ENCODE measurements at regions not wholly inside any gene's neighbourhood (a gene's known extent, or its start where the extent isn't known, plus 50 kb on each side); places are given as distances from the start of the nearest gene placed in this dataset.

DNA sequence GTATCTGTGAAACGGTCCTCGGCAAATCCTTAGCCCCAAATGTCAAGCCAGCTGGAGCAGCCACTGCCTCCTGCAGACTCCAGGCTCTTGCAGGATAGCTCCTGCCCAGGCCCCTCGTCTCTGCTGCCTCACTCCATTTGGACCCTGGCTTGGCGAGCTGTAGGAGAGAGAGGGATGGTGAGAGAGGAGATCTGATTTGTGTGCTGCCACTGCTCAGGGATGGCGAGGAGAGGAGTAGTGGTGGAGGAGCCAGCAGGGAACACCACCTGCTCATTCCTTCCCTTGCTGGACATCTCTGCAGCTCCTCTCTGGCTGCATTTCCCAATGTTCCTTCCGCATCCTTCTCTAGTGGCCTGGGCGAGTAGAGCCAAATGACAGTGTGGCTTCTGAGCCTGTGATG, 109.1 kb upstream of the NCK2 start:
- no peak overlapping the region for H3K4me3 ChIP-seq (ENCODE audit: low read depth, low read length)
- TF ChIP-seq, protein P1, sequence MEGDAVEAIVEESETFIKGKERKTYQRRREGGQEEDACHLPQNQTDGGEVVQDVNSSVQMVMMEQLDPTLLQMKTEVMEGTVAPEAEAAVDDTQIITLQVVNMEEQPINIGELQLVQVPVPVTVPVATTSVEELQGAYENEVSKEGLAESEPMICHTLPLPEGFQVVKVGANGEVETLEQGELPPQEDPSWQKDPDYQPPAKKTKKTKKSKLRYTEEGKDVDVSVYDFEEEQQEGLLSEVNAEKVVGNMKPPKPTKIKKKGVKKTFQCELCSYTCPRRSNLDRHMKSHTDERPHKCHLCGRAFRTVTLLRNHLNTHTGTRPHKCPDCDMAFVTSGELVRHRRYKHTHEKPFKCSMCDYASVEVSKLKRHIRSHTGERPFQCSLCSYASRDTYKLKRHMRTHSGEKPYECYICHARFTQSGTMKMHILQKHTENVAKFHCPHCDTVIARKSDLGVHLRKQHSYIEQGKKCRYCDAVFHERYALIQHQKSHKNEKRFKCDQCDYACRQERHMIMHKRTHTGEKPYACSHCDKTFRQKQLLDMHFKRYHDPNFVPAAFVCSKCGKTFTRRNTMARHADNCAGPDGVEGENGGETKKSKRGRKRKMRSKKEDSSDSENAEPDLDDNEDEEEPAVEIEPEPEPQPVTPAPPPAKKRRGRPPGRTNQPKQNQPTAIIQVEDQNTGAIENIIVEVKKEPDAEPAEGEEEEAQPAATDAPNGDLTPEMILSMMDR (IDR thresholded peaks at IDR 0.05; ENCODE audit: insufficient read depth, low read depth, low read length): no peak
- DNase-seq (ENCODE audit: low read depth): no peak

- DNase-seq (ENCODE audit: low read depth): no peak
- H3K4me3 ChIP-seq (ENCODE audit: low read depth, low read length): no peak overlapping the region
- TF ChIP-seq, protein P1 (IDR thresholded peaks at IDR 0.05; ENCODE audit: insufficient read depth, low read depth, low read length): no peak
Measured at GRCh38 chr2:105634198-105634597, 110.5 kb upstream of the NCK2 start.

GRCh38 chr2:105631922-105632321, 112.8 kb upstream of the NCK2 start:
- H3K4me3 ChIP-seq (ENCODE audit: low read depth, low read length): no peak overlapping the region
- DNase-seq (ENCODE audit: low read depth): no peak
- TF ChIP-seq, protein P1 (IDR thresholded peaks at IDR 0.05; ENCODE audit: insufficient read depth, low read depth, low read length): no peak

GRCh38 chr2:105631011-105631410, 113.7 kb upstream of the NCK2 start:
- no peak for DNase-seq (ENCODE audit: low read depth)
- no peak overlapping the region for H3K4me3 ChIP-seq (ENCODE audit: low read depth, low read length)
- TF ChIP-seq, protein P1 (IDR thresholded peaks at IDR 0.05; ENCODE audit: insufficient read depth, low read depth, low read length): no peak

- TF ChIP-seq, protein P1 (IDR thresholded peaks at IDR 0.05; ENCODE audit: insufficient read depth, low read depth, low read length): no peak
Measured at GRCh38 chr2:105629634-105630033, 115.1 kb upstream of the NCK2 start.

DNA sequence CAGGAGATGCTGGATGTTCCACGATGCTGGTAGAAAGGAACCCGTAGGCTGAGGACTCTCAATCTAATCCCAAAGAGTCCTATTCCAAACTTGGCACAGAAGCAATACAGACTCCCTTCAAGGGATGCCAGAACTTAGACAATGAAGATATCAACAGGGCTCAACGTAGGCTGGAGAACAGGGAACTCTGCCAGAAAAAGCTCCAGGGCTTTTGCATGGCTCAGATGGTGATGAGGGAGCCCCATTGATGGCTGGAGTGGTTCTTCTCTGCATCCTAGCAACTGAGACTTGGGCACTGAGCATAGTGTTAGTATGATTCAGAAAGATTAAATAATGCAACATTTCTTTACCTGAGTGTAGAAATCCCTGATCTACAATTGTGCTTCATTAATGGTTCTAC, 117.2 kb upstream of the NCK2 start:
- H3K4me3 ChIP-seq (ENCODE audit: low read depth, low read length): no peak overlapping the region
- no peak for DNase-seq (ENCODE audit: low read depth)
- TF ChIP-seq, protein P1 (IDR thresholded peaks at IDR 0.05; ENCODE audit: insufficient read depth, low read depth, low read length): no peak

More at GRCh38 chr2:105629634-105630033, 115.1 kb upstream of the NCK2 start:
- no peak overlapping the region for H3K4me3 ChIP-seq (ENCODE audit: low read depth, low read length)
- DNase-seq (ENCODE audit: low read depth): no peak

DNA sequence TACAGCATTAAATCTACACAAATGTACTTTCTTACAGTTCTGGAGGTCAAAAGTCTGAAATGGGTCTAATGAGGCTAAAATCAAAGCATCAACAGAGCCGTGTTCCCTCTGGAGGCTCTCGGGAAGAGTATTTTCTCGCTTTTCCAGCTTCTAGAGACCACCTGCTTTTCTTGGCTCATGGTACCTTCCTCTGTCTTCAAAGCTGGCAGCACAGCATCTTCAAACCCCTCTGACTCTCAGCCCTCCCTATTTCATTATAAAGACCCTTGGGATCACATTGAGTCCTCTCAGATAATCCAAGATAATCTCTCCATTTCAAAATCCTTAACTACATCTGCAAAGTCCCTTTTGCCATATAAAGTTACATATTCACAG, 117.8 kb upstream of the NCK2 start:
- no peak overlapping the region for H3K4me3 ChIP-seq (ENCODE audit: low read depth, low read length)
- no peak for DNase-seq (ENCODE audit: low read depth)
- TF ChIP-seq, protein P1 (IDR thresholded peaks at IDR 0.05; ENCODE audit: insufficient read depth, low read depth, low read length): no peak
